ENCODE measurements at regions not wholly inside any gene's neighbourhood (a gene's known extent, or its start where the extent isn't known, plus 50 kb on each side); places are given as distances from the start of the nearest gene placed in this dataset.
"Not testable (repeated sequence)": the region's sequence is repeated elsewhere in the genome, so short reads cannot be mapped to it uniquely, and the experiment has no call there.

DNA sequence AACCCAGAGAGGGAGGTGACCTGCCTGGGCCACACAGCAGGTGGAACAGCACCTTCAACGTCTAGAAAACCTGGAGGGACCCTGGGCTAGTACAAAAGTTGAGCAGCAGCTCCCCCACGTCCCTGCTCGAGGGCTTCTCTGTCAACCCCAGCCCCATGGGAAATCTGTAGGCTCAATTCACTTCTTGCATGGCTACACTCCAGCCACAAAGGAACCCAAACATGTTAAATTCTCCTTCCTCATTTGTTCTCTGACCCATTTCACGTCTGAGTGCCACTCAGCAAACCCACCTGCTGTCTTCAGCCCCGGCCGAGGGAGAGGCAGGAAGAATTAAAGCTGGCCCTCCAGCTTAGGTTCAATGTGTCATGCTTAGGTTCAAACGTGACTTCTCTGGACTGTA is 418.5 kb downstream of the MIAT start:
- TF ChIP-seq, protein P1, sequence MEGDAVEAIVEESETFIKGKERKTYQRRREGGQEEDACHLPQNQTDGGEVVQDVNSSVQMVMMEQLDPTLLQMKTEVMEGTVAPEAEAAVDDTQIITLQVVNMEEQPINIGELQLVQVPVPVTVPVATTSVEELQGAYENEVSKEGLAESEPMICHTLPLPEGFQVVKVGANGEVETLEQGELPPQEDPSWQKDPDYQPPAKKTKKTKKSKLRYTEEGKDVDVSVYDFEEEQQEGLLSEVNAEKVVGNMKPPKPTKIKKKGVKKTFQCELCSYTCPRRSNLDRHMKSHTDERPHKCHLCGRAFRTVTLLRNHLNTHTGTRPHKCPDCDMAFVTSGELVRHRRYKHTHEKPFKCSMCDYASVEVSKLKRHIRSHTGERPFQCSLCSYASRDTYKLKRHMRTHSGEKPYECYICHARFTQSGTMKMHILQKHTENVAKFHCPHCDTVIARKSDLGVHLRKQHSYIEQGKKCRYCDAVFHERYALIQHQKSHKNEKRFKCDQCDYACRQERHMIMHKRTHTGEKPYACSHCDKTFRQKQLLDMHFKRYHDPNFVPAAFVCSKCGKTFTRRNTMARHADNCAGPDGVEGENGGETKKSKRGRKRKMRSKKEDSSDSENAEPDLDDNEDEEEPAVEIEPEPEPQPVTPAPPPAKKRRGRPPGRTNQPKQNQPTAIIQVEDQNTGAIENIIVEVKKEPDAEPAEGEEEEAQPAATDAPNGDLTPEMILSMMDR (IDR thresholded peaks at IDR 0.05; ENCODE audit: unreplicated experiment), result no peak
- Mint-ChIP-seq H3K9me3 (ENCODE audit: unreplicated experiment) (no peaks in the 10 kb centered on the region), H3K27me3 (ENCODE audit: insufficient read depth, unreplicated experiment) (peaks cover 74% of the 10 kb centered on the region), H3K27ac (ENCODE audit: low read depth, unreplicated experiment) (no peak overlapping the region), H3K36me3 (ENCODE audit: insufficient read depth, unreplicated experiment) (no peaks in the 10 kb centered on the region), H3K4me1 (ENCODE audit: insufficient read depth, unreplicated experiment) (no peaks in the 10 kb centered on the region), H3K4me3 (ENCODE audit: unreplicated experiment) (no peak overlapping the region)
- POLR2A ChIA-PET, result no interaction called here
- no peak for DNase-seq (ENCODE audit: unreplicated experiment)
- intact Hi-C loops (cut with micrococcal nuclease), result no loop called here
- CTCF ChIA-PET, result no interaction called here
- BruUV-seq (replicated peaks), result no TSS peak

DNA sequence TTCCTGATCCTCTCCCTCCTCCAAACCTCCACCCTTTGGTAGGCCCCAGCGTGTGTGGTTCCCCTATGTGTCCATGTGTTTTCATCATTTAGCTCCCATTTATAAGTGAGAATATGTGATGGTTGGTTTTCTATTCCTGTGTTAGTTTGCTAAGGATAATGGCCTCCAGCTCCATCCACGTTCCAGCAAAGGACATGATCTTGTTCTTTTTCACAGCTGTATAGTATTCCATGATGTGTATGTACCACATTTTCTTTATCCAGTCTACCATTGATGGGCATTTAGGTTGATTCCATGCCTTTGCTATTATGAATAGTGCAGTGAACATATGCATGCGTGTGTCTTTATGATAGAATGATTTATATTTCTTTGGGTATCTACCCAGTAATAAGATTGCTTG is 420.7 kb downstream of the MIAT start:
- BruUV-seq (replicated peaks); CTCF ChIA-PET; H3K27ac Mint-ChIP-seq (ENCODE audit: low read depth, unreplicated experiment); POLR2A ChIA-PET; intact Hi-C loops (cut with micrococcal nuclease); H3K36me3 Mint-ChIP-seq (ENCODE audit: insufficient read depth, unreplicated experiment); H3K4me3 Mint-ChIP-seq (ENCODE audit: unreplicated experiment); DNase-seq (ENCODE audit: unreplicated experiment); H3K9me3 Mint-ChIP-seq (ENCODE audit: unreplicated experiment); H3K4me1 Mint-ChIP-seq (ENCODE audit: insufficient read depth, unreplicated experiment): not testable (repeated sequence)
- H3K27me3 Mint-ChIP-seq (ENCODE audit: insufficient read depth, unreplicated experiment), result peaks cover 78% of the 10 kb centered on the region

DNA sequence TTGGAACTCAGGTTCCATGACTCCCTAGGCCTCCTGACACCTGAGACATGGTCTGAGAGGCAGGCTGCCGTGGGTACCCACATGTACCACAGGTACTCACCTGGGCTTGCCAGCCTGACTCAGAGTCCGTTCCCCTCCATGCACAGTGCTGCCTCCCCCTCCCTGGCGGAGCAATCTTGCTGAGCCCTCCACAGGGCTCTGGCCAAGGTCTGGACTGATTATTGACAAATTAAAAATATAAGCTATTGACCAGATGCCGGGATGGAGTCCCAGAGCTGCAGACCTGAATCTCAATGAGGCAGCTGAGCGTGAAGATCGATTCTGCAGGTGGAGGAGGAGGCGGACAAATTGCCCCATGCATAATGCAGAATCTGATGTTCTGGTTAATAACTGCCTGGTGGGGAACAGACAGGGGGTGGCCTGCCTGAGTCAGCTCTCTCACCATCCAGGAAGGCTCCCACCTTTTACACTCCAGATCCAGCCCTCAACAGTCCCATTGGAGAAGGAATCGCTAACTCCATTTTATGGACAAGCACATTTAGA is 422.7 kb downstream of the MIAT start:
- no peak overlapping the region for H3K4me3 Mint-ChIP-seq (ENCODE audit: unreplicated experiment)
- no TSS peak for BruUV-seq (replicated peaks)
- H3K4me1 Mint-ChIP-seq (ENCODE audit: insufficient read depth, unreplicated experiment), result no peaks in the 10 kb centered on the region
- CTCF ChIA-PET, result interaction anchor here (0.6 to 0.7 kb wide), 2 partner anchors 63 to 114 kb away, joined by 3 to 4 read pairs; no protein-coding TSS in a partner anchor
- TF ChIP-seq, protein P1 (IDR thresholded peaks at IDR 0.05; ENCODE audit: unreplicated experiment), result no peak
- POLR2A ChIA-PET, result no interaction called here
- no peak for DNase-seq (ENCODE audit: unreplicated experiment)
- intact Hi-C loops (cut with micrococcal nuclease), result no loop called here
- no peaks in the 10 kb centered on the region for H3K9me3 Mint-ChIP-seq (ENCODE audit: unreplicated experiment)
- H3K27ac Mint-ChIP-seq (ENCODE audit: low read depth, unreplicated experiment), result no peak overlapping the region
- peaks cover 72% of the 10 kb centered on the region for H3K27me3 Mint-ChIP-seq (ENCODE audit: insufficient read depth, unreplicated experiment)
- no peaks in the 10 kb centered on the region for H3K36me3 Mint-ChIP-seq (ENCODE audit: insufficient read depth, unreplicated experiment)

DNA sequence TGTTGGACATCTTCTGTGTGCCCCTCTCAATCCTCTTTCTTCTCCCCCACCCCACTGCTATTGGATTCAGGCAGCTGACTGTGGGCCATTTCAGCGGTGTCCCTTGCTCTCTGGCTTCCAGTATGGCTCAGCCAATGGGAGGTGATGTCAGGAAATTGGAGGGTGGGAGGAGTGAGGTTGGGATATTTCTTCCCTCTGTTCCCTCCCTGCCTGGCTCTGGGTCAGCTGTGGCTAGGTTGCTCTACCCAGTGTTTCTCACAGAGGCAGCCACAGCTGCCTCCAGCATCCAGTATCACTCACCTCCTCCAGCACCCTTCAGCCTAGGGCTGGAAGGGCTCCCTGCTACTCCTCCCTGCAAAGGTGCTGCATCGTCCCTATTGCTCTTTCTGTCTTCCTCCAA is 423.5 kb downstream of the MIAT start:
- DNase-seq (ENCODE audit: unreplicated experiment), result no peak
- BruUV-seq (replicated peaks), result no TSS peak
- H3K36me3 Mint-ChIP-seq (ENCODE audit: insufficient read depth, unreplicated experiment), result no peaks in the 10 kb centered on the region
- TF ChIP-seq, protein P1 (IDR thresholded peaks at IDR 0.05; ENCODE audit: unreplicated experiment), result no peak
- peaks cover 72% of the 10 kb centered on the region for H3K27me3 Mint-ChIP-seq (ENCODE audit: insufficient read depth, unreplicated experiment)
- no peak overlapping the region for H3K27ac Mint-ChIP-seq (ENCODE audit: low read depth, unreplicated experiment)
- H3K4me3 Mint-ChIP-seq (ENCODE audit: unreplicated experiment), result no peak overlapping the region
- ChIA-PET CTCF (interaction anchor here (0.6 kb wide), 1 partner anchor 64 kb away, joined by 3 read pairs; no protein-coding TSS in a partner anchor), POLR2A (interaction anchor here (0.6 kb wide), 1 partner anchor 17 kb away, joined by 3 read pairs; no protein-coding TSS in a partner anchor)
- no peaks in the 10 kb centered on the region for H3K9me3 Mint-ChIP-seq (ENCODE audit: unreplicated experiment)
- H3K4me1 Mint-ChIP-seq (ENCODE audit: insufficient read depth, unreplicated experiment), result no peaks in the 10 kb centered on the region
- intact Hi-C loops (cut with micrococcal nuclease), result no loop called here

DNA sequence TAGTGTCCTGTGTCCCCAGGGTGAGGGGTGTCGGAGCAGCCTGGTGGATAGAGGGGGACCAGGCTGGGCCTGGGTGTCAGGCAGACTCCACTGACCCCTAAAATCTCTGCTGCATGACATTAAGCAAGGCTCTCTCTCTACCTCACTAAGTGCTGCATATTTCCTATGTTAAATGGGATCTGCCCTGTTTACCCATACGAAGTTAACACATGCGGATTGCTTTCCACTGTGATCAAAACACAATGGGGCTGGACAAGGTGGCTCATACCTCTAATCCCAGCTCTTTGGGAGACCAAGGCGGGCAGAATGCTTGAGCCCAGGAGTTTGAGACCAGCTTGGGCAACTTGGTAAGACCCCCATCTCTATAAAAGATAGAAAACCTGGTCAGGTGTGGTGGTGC is 426.2 kb downstream of the MIAT start:
- intact Hi-C loops (cut with micrococcal nuclease), result no loop called here
- Mint-ChIP-seq H3K4me1 (ENCODE audit: insufficient read depth, unreplicated experiment) (no peaks in the 10 kb centered on the region), H3K4me3 (ENCODE audit: unreplicated experiment) (no peak overlapping the region), H3K36me3 (ENCODE audit: insufficient read depth, unreplicated experiment) (no peaks in the 10 kb centered on the region), H3K9me3 (ENCODE audit: unreplicated experiment) (no peaks in the 10 kb centered on the region), H3K27ac (ENCODE audit: low read depth, unreplicated experiment) (no peak overlapping the region), H3K27me3 (ENCODE audit: insufficient read depth, unreplicated experiment) (peaks cover 73% of the 10 kb centered on the region)
- DNase-seq (ENCODE audit: unreplicated experiment), result no peak
- ChIA-PET CTCF (interaction anchor here (0.7 kb wide), 1 partner anchor 379 kb away, joined by 3 read pairs; no protein-coding TSS in a partner anchor), POLR2A (interaction anchor here (0.6 kb wide), 1 partner anchor 599 kb away, joined by 3 read pairs; no protein-coding TSS in a partner anchor)
- TF ChIP-seq, protein P1 (IDR thresholded peaks at IDR 0.05; ENCODE audit: unreplicated experiment), result no peak
- no TSS peak for BruUV-seq (replicated peaks)
